T47D (cell line): ENCODE measurements at regions not wholly inside any gene's neighbourhood (a gene's known extent, or its start where the extent isn't known, plus 50 kb on each side); places are given as distances from the start of the nearest gene placed in this dataset.

Source experiments
- DNase-seq, 2 experiments: peaks; one replicate each; pipeline versions ENCODE4 v3.0.0 to v3.0.0-alpha.2; 2011 to 2012; ENCODE audit warnings: low read depth in 1 of 2, low spot score in 1 of 2
- JUND ChIP-seq: IDR thresholded peaks from 2 replicates; pipeline ENCODE4 v1.6.1; 2012; ENCODE audit warnings: low read depth
- in situ Hi-C: cut with HindIII; loops from 2 replicates; pipeline ENCODE4 v1.10.0; 2016; ENCODE audit warnings: low sequenced_read_pairs, low pct_unique_long_range_greater_than_20kb

- in situ Hi-C loops = no loop called here
- TF ChIP-seq JUND = no peak
- DNase-seq = no peak
These were observed 534.5 kb upstream of the TBL1XR1 start for GRCh38 chr3:177731644-177732268.

GRCh38 chr3:177733233-177733632, 536.0 kb upstream of the TBL1XR1 start:
- in situ Hi-C loops = no loop called here
- no peak for DNase-seq

GRCh38 chr3:177733936-177734335, 536.7 kb upstream of the TBL1XR1 start:
- TF ChIP-seq JUND = no peak
- in situ Hi-C loops = no loop called here
- DNase-seq = no peak

More at GRCh38 chr3:177733233-177733632, 536.0 kb upstream of the TBL1XR1 start:
- no peak for TF ChIP-seq JUND

GRCh38 chr3:177735431-177735830, 538.1 kb upstream of the TBL1XR1 start:
- DNase-seq = no peak
- TF ChIP-seq JUND = no peak
- in situ Hi-C loops = no loop called here

- DNase-seq = no peak
- in situ Hi-C loops = no loop called here
- no peak for TF ChIP-seq JUND
These were observed 542.2 kb upstream of the TBL1XR1 start for GRCh38 chr3:177739461-177739860.

DNA sequence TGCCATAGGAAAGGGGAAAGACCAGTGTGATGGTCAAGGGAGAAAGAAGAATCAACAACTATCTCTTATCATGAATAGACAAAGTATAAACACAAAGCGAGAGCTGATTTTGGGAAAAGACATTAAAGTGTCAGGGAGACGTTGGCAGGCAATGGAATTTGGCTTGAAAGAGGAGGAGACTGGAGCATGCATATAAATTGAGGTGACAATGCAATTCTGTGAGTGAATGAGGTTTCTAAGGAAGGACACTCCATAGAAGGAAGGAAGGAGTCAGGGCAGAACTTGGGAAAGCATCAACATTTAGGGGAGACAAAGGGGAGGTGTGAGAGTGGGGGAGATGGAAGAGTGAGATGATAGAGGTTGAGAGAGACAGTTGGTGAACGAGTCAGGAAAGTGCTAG, 543.0 kb upstream of the TBL1XR1 start:
- DNase-seq = no peak
- in situ Hi-C loops = no loop called here
- TF ChIP-seq JUND = no peak

GRCh38 chr3:177742273-177742672, 545.0 kb upstream of the TBL1XR1 start:
- TF ChIP-seq JUND = no peak
- no peak for DNase-seq
- in situ Hi-C loops = no loop called here

GRCh38 chr3:177743173-177743890, 546.0 kb upstream of the TBL1XR1 start:
- TF ChIP-seq JUND = no peak
- in situ Hi-C loops = no loop called here

DNA sequence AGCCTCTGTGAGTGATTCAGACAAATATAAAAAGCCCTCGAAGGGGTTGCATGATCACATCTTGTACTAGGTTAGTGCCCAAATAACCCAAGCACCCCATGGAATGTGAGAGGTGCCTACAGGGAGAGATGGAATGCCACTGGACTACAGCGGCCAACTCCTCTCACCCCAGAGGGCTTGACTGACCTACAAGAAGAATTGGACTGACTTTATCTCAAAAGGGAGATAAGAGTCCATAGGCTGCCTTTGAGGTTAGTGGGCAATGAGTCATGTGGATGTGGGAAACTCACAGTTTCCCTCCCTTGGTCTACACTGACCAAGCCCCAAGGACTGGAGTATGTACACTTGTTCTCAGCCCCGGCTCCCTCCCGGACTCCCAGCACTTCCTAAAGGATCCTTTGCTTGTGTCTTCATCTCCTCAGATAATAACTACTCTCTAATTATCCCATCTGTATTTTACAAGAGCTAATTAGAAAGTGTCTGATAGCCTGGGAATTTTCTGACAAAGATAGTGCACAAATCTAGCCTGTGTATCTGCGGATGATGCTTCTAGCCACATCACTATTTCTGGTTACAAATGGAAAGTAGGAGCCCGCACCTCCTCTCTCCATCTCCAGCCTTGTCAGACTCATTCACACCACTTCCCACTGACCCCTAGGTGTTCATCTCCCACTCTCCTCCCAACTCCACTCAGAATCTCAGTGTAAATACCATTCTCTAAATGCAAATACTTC, 547.8 kb upstream of the TBL1XR1 start:
- no peak for DNase-seq
- TF ChIP-seq JUND = no peak
- in situ Hi-C loops = no loop called here

More at GRCh38 chr3:177743173-177743890, 546.0 kb upstream of the TBL1XR1 start:
- no peak for DNase-seq

GRCh38 chr3:177745607-177746005, 548.3 kb upstream of the TBL1XR1 start:
- in situ Hi-C loops = no loop called here

GRCh38 chr3:177746337-177746933, 549.2 kb upstream of the TBL1XR1 start:
- in situ Hi-C loops = no loop called here
- no peak for DNase-seq
- TF ChIP-seq JUND = no peak

More at GRCh38 chr3:177745607-177746005, 548.3 kb upstream of the TBL1XR1 start:
- no peak for DNase-seq
- no peak for TF ChIP-seq JUND

DNA sequence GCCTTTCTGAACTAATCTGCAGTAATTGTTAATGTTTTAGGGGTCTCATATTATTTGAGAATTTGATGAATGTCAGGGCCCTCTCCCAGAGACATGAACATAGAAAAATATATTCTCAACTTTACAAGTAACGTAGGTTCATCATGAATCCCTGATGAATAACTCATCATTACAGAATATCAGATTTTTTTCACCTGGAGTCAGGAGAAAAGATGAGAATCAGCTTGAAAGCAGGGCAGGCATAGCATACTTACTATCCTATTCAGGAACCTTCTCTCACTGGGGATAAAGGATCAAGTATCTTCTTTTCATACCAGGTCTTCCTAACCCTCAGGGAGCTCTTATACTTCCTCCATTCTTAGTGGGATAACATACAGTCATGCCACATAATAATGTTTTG, 552.6 kb upstream of the TBL1XR1 start:
- in situ Hi-C loops = no loop called here
- DNase-seq = no peak
- TF ChIP-seq JUND = no peak

- in situ Hi-C loops = no loop called here
- no peak for TF ChIP-seq JUND
- DNase-seq = no peak
These were observed 553.2 kb upstream of the TBL1XR1 start for GRCh38 chr3:177750436-177750835.
